SK-N-SH (cell line): ENCODE measurements at regions not wholly inside any gene's neighbourhood (a gene's known extent, or its start where the extent isn't known, plus 50 kb on each side); places are given as distances from the start of the nearest gene placed in this dataset.

Experiments used
- CTCF ChIA-PET: fragments of 300-600, 350-600 bp; formaldehyde crosslinking; extraction: SDS; loops from one replicate; lab custom pipeline; 2021; lab: Yijun Ruan, JAX
- POLR2A ChIA-PET: fragments of 350-600 bp; sonication (Branson Sonifier 250); formaldehyde crosslinking; extraction: SDS; loops from one replicate; lab custom pipeline; 2020; ENCODE audit warnings: antibody characterized with exemption, inconsistent platforms; lab: Yijun Ruan, JAX
- DNase-seq: peaks from one replicate; pipeline ENCODE4 v3.0.0; 2012
- H2AFZ ChIP-seq: fragments of 200-600 bp; sonication (generic); 2 replicates; pipeline ENCODE4 v1.8.1; 2016; ENCODE audit warnings: antibody characterized with exemption, mild to moderate bottlenecking, low read depth
- H3F3A ChIP-seq: fragments of 200-600 bp; sonication (generic); replicated peaks from 2 replicates; pipeline ENCODE3; 2016; ENCODE audit warnings: antibody characterized with exemption, mild to moderate bottlenecking; ENCODE audit not compliant: insufficient read depth
- H3K27ac ChIP-seq, 2 experiments: fragments of 200-500 bp in 1 of 2; fragments of 200-600 bp in 1 of 2; sonication (Bioruptor generic) in 1 of 2; sonication (generic), shearing (Covaris generic) in 1 of 2; 2 replicates each; pipeline versions ENCODE4 v1.5.1 to v1.6.1; 2014 to 2016; ENCODE audit warnings: low read depth in 2 of 2, inconsistent platforms in 1 of 2, low read length in 1 of 2, mild to moderate bottlenecking in 1 of 2, mixed read lengths in 1 of 2
- H3K27me3 ChIP-seq: fragments of 200-600 bp; sonication (generic), shearing (Covaris generic); 2 replicates; pipeline ENCODE4 v1.6.1; 2016; ENCODE audit warnings: mixed run types; ENCODE audit not compliant: insufficient read depth
- H3K36me3 ChIP-seq, 2 experiments: fragments of 200-500 bp in 1 of 2; fragments of 200-600 bp in 1 of 2; sonication (Bioruptor generic) in 1 of 2; sonication (generic) in 1 of 2; replicated peaks in 1 of 2; 2 replicates each; pipeline versions ENCODE3 to v1.5.1; 2014 to 2016; ENCODE audit warnings: low read length in 1 of 2, mild to moderate bottlenecking in 1 of 2; ENCODE audit not compliant: insufficient read depth in 2 of 2, control insufficient read depth in 1 of 2
- H3K4me1 ChIP-seq, 2 experiments: fragments of 200-500 bp in 1 of 2; fragments of 200-600 bp in 1 of 2; sonication (Bioruptor generic) in 1 of 2; sonication (generic), shearing (Covaris generic) in 1 of 2; 2 replicates each; pipeline versions ENCODE4 v1.5.1 to v1.6.1; 2014 to 2016; ENCODE audit warnings: low read depth in 1 of 2, low read length in 1 of 2, mixed run types in 1 of 2; ENCODE audit not compliant: insufficient read depth in 2 of 2, control insufficient read depth in 1 of 2
- H3K4me2 ChIP-seq: fragments of 200-600 bp; sonication (generic), shearing (Covaris generic); 2 replicates; pipeline ENCODE4 v1.6.1; 2017; ENCODE audit warnings: mixed run types
- H3K4me3 ChIP-seq, 2 experiments: fragments of 200-500 bp in 1 of 2; fragments of 200-600 bp in 1 of 2; sonication (Bioruptor generic) in 1 of 2; sonication (generic), shearing (Covaris generic) in 1 of 2; 2 replicates each; pipeline versions ENCODE4 v1.5.1 to v1.8.1; 2014 to 2016; ENCODE audit warnings: low read depth in 2 of 2, inconsistent platforms in 1 of 2, low read length in 1 of 2, mild to moderate bottlenecking in 1 of 2, mixed read lengths in 1 of 2, moderate library complexity in 1 of 2
- H3K79me2 ChIP-seq: fragments of 200-600 bp; sonication (generic); 2 replicates; pipeline ENCODE4 v1.8.1; 2017; ENCODE audit warnings: mild to moderate bottlenecking; ENCODE audit not compliant: insufficient read depth
- H3K9ac ChIP-seq: fragments of 200-600 bp; sonication (generic); 2 replicates; pipeline ENCODE4 v1.6.1; 2017; ENCODE audit warnings: mixed run types
- H3K9me2 ChIP-seq: fragments of 200-600 bp; sonication (generic); 2 replicates; pipeline ENCODE4 v1.6.1; 2017; ENCODE audit warnings: mixed run types
- H3K9me3 ChIP-seq: fragments of 200-600 bp; sonication (generic); 2 replicates; pipeline ENCODE4 v1.6.1; 2017; ENCODE audit warnings: mixed run types, mild to moderate bottlenecking, moderate library complexity
- H4K20me1 ChIP-seq: fragments of 200-600 bp; sonication (generic); 2 replicates; pipeline ENCODE4 v1.6.1; 2017; ENCODE audit warnings: mild to moderate bottlenecking, mixed run types; ENCODE audit not compliant: insufficient read depth
- CTCF ChIP-seq: fragments of 200-600 bp; sonication (generic); IDR thresholded peaks from 2 replicates; pipeline ENCODE4 v1.6.1; 2017; ENCODE audit warnings: antibody characterized with exemption, mild to moderate bottlenecking, moderate library complexity
- ELF1 ChIP-seq: IDR thresholded peaks from 2 replicates; pipeline ENCODE4 v1.4.0; 2012
- EP300 ChIP-seq, 2 experiments: IDR thresholded peaks; 2 replicates each; pipeline versions ENCODE4 v1.4.0 to v1.6.1; 2012; ENCODE audit warnings: borderline replicate concordance in 1 of 2, low read depth in 1 of 2, low read length in 1 of 2
- EZH2phosphoT487 ChIP-seq: fragments of 200-600 bp; sonication (generic); IDR thresholded peaks from 2 replicates; pipeline ENCODE4 v1.6.1; 2017; ENCODE audit warnings: low read depth, mixed run types, mild to moderate bottlenecking, antibody characterized with exemption, moderate library complexity, borderline replicate concordance
- FOSL2 ChIP-seq: IDR thresholded peaks from 2 replicates; pipeline ENCODE4 v1.4.0; 2012; ENCODE audit warnings: low read depth, mild to moderate bottlenecking, moderate library complexity, borderline replicate concordance
- FOXJ3 ChIP-seq: sonication (generic); formaldehyde crosslinking; IDR thresholded peaks from 2 replicates; pipeline ENCODE4 v1.5.1; 2020; ENCODE audit warnings: mild to moderate bottlenecking, missing genetic modification reagents
- GABPA ChIP-seq: IDR thresholded peaks from 2 replicates; pipeline ENCODE4 v1.4.0; 2012; ENCODE audit warnings: low read depth, mild to moderate bottlenecking
- GATA2 ChIP-seq: sonication (generic); formaldehyde crosslinking; IDR thresholded peaks from 2 replicates; pipeline ENCODE4 v1.5.0; 2020; ENCODE audit warnings: mild to moderate bottlenecking, missing genetic modification reagents
- NFIC ChIP-seq: IDR thresholded peaks from 2 replicates; pipeline ENCODE4 v1.4.0; 2012; ENCODE audit warnings: borderline replicate concordance
- NRF1 ChIP-seq: IDR thresholded peaks from 2 replicates; pipeline ENCODE4 v1.6.1; 2012; ENCODE audit warnings: low read depth, mild to moderate bottlenecking, low read length
- PBX3 ChIP-seq: IDR thresholded peaks from 2 replicates; pipeline ENCODE4; 2012
- POLR2AphosphoS5 ChIP-seq: IDR thresholded peaks from 2 replicates; pipeline ENCODE4 v1.6.1; 2012; ENCODE audit warnings: low read depth, low read length
- RFX5 ChIP-seq: IDR thresholded peaks from 2 replicates; pipeline ENCODE4 v1.6.1; 2012; ENCODE audit warnings: mild to moderate bottlenecking, improper control_type of control experiment, low read length
- RXRA ChIP-seq: IDR thresholded peaks from 2 replicates; pipeline ENCODE4 v1.4.0; 2012; ENCODE audit warnings: low read depth, mild to moderate bottlenecking, borderline replicate concordance
- SIN3A ChIP-seq: IDR thresholded peaks from 2 replicates; pipeline ENCODE4 v1.6.1; 2012; ENCODE audit warnings: low read depth, mild to moderate bottlenecking, low read length, moderate library complexity, borderline replicate concordance
- SMC3 ChIP-seq: IDR thresholded peaks from 2 replicates; pipeline ENCODE4 v1.6.1; 2012; ENCODE audit warnings: low read depth, low read length, improper control_type of control experiment
- TAF1 ChIP-seq: IDR thresholded peaks from 2 replicates; pipeline ENCODE4 v1.6.1; 2012; ENCODE audit warnings: low read depth, mild to moderate bottlenecking, low read length, moderate library complexity, borderline replicate concordance
- USF2 ChIP-seq: fragments of 150-350 bp; IDR thresholded peaks from 2 replicates; pipeline ENCODE4 v1.6.1; 2017; ENCODE audit warnings: antibody characterized with exemption, low read length, low read depth, borderline replicate concordance
- WGBS: methylation state at CpG from one replicate; pipeline ENCODE4 v1.1.6; 2017; ENCODE audit warnings: low lambda C conversion rate; 5-methylcytosine and 5-hydroxymethylcytosine counted together

- CTCF ChIA-PET = interaction anchor here (0.7 kb wide), 1 partner anchor 24 kb away, joined by 3 read pairs; no protein-coding TSS in a partner anchor
- H2AFZ ChIP-seq = no peak overlapping the region
- DNase-seq = no peak
- H3K36me3 ChIP-seq = no peaks in the 10 kb centered on the region
- no peak overlapping the region for H3K27ac ChIP-seq
- no peaks in the 10 kb centered on the region for H3K9me2 ChIP-seq
- no peaks in the 10 kb centered on the region for H4K20me1 ChIP-seq
- H3F3A ChIP-seq = peaks cover 5% of the 10 kb centered on the region
- POLR2A ChIA-PET = no interaction called here
- no peak overlapping the region for H3K4me3 ChIP-seq
- no peaks in the 10 kb centered on the region; the same call in 1 of the 2 replicates for H3K79me2 ChIP-seq
- H3K9ac ChIP-seq = no peak overlapping the region
- H3K4me1 ChIP-seq = peaks cover 0 to 3% of the 10 kb centered on the region in 2 experiments; a peak in 1 of 4 replicates
- TF ChIP-seq FOXJ3 (CRISPR knock-in tag) (no peak), RXRA (no peak), GABPA (no peak), SMC3 (no peak), TAF1 (no peak), USF2 (no peak), EP300 (IDR thresholded peaks at IDR 0.05; ENCODE audit: borderline replicate concordance in 1 of 2, low read depth in 1 of 2, low read length in 1 of 2) (no peak), CTCF (no peak), EZH2phosphoT487 (no peak), NRF1 (no peak), NFIC (no peak), SIN3A (no peak), GATA2 (CRISPR knock-in tag) (no peak), ELF1 (no peak), RFX5 (no peak), POLR2AphosphoS5 (no peak)
- TF ChIP-seq, all 33 proteins: peak for 0
- no peak overlapping the region for H3K4me2 ChIP-seq
- H3K27me3 ChIP-seq = no peaks in the 10 kb centered on the region
- H3K9me3 ChIP-seq = no peaks in the 10 kb centered on the region
- WGBS = 61% methylated on average over 2 of the region's 2 CpGs
These were observed 431.0 kb upstream of the GJE1 start for GRCh38 chr6:141701732-141702131.

DNA sequence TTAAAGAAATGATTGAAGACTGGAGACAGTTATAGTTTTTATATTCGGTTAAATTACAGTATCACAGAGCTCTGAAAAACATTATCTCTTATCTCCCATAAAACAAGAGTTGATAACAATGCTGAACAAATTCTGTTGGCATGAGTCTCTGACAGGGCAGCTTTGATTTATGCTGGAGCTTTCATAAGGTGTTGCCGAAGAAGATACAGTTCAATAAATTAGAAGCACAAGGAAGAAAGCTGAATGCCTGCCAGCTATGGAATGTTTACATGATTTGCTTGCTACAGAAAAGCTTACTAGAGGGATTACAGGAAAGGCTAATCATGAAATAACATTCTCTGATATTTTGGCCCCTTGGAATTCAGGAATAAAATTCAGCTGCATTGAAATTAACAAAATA lies 431.9 kb upstream of the GJE1 start:
- no peaks in the 10 kb centered on the region for H3K9me3 ChIP-seq
- whole genome bisulfite sequencing = 7% methylated on average over 2 of the region's 2 CpGs
- ChIA-PET POLR2A (no interaction called here), CTCF (interaction anchor here (0.7 kb wide), 1 partner anchor 23 kb away, joined by 3 read pairs; no protein-coding TSS in a partner anchor)
- no peaks in the 10 kb centered on the region; the same call in 1 of the 2 replicates for H3K79me2 ChIP-seq
- H2AFZ ChIP-seq = no peak overlapping the region
- H3K9me2 ChIP-seq = no peaks in the 10 kb centered on the region
- no peak for DNase-seq
- peaks cover 0 to 3% of the 10 kb centered on the region in 2 experiments; a peak in 1 of 4 replicates for H3K4me1 ChIP-seq
- no peak for TF ChIP-seq SMC3
- no peak for TF ChIP-seq EZH2phosphoT487
- no peak for TF ChIP-seq FOSL2
- TF ChIP-seq PBX3 = peak; percentile 44
- no peak overlapping the region for H3K4me2 ChIP-seq
- no peak overlapping the region for H3K4me3 ChIP-seq
- peaks cover 5% of the 10 kb centered on the region for H3F3A ChIP-seq
- peak overlapping the region in 1 of 2 experiments; percentile 47; a peak in 2 of 4 replicates for H3K27ac ChIP-seq
- H4K20me1 ChIP-seq = no peaks in the 10 kb centered on the region
- H3K27me3 ChIP-seq = no peaks in the 10 kb centered on the region
- no peaks in the 10 kb centered on the region for H3K36me3 ChIP-seq
- H3K9ac ChIP-seq = no peak overlapping the region
